Neural cell (in vitro differentiated cells): ENCODE measurements at regions not wholly inside any gene's neighbourhood (a gene's known extent, or its start where the extent isn't known, plus 50 kb on each side); places are given as distances from the start of the nearest gene placed in this dataset.

Experiments used
- H2AFZ ChIP-seq: fragments of 200-600, 300-800 bp; sonication (generic), shearing (Covaris generic); 2 replicates; pipeline ENCODE4 v1.6.0; 2014; ENCODE audit warnings: low read depth, mild to moderate bottlenecking, antibody characterized with exemption, low read length, moderate library complexity
- H3F3A ChIP-seq: fragments of 200-600 bp; shearing (Covaris generic); 2 replicates; pipeline ENCODE4 v1.6.1; 2016; ENCODE audit warnings: mild to moderate bottlenecking, moderate library complexity, mixed read lengths, antibody characterized with exemption, low read length; ENCODE audit not compliant: insufficient read depth, poor library complexity, severe bottlenecking
- H3K27ac ChIP-seq: fragments of 200-600, 300-800 bp; sonication (generic), shearing (Covaris generic); 2 replicates; pipeline ENCODE4 v1.5.1; 2014; ENCODE audit warnings: mild to moderate bottlenecking, low read length, moderate library complexity
- H3K27me3 ChIP-seq: fragments of 300-800, 200-600 bp; sonication (generic), shearing (Covaris generic); 2 replicates; pipeline ENCODE4 v1.6.0; 2014; ENCODE audit warnings: mild to moderate bottlenecking, low read depth, low read length, moderate library complexity; ENCODE audit not compliant: insufficient read depth
- H3K36me3 ChIP-seq: fragments of 300-800, 200-600 bp; sonication (generic), shearing (Covaris generic); 2 replicates; pipeline ENCODE4 v1.5.1; 2014; ENCODE audit warnings: mild to moderate bottlenecking, antibody characterized with exemption, low read length, moderate library complexity; ENCODE audit not compliant: insufficient read depth
- H3K4me2 ChIP-seq: fragments of 300-800, 200-600 bp; sonication (generic), shearing (Covaris generic); 2 replicates; pipeline ENCODE4 v1.6.0; 2014; ENCODE audit warnings: mild to moderate bottlenecking, low read length
- H3K4me3 ChIP-seq: fragments of 300-800, 200-600 bp; sonication (generic), shearing (Covaris generic); 2 replicates; pipeline ENCODE4 v1.5.1; 2014; ENCODE audit warnings: mild to moderate bottlenecking, low read length, moderate library complexity
- H3K79me2 ChIP-seq: fragments of 200-600 bp; shearing (Covaris generic); replicated peaks from 2 replicates; pipeline ENCODE4 v1.6.0; 2014; ENCODE audit warnings: mild to moderate bottlenecking, low read length, moderate library complexity; ENCODE audit not compliant: insufficient read depth
- H3K9ac ChIP-seq: fragments of 300-800, 200-600 bp; sonication (generic), shearing (Covaris generic); 2 replicates; pipeline ENCODE4 v1.6.1; 2016; ENCODE audit warnings: mild to moderate bottlenecking, low read length, mixed read lengths
- H3K9me2 ChIP-seq: fragments of 200-600 bp; shearing (Covaris generic); 2 replicates; pipeline ENCODE4 v1.6.1; 2016; ENCODE audit warnings: mild to moderate bottlenecking, low read length, mixed read lengths; ENCODE audit not compliant: insufficient read depth
- H3K9me3 ChIP-seq: fragments of 200-600, 300-800 bp; sonication (generic), shearing (Covaris generic); 2 replicates; pipeline ENCODE4 v1.6.1; 2016; ENCODE audit warnings: mild to moderate bottlenecking, mixed run types, low read length, moderate library complexity, mixed read lengths
- H4K20me1 ChIP-seq: fragments of 200-600 bp; shearing (Covaris generic); 2 replicates; pipeline ENCODE4 v1.6.1; 2016; ENCODE audit warnings: mild to moderate bottlenecking, mixed run types; ENCODE audit not compliant: insufficient read depth
- EP300 ChIP-seq: fragments of 450-650 bp; conservative IDR thresholded peaks from 2 replicates; pipeline ENCODE4 v1.6.1; 2014; ENCODE audit warnings: antibody characterized with exemption, mild to moderate bottlenecking, moderate library complexity; ENCODE audit not compliant: poor library complexity, severe bottlenecking
- EZH2 ChIP-seq: fragments of 200-600, 300-800 bp; shearing (Covaris generic), sonication (generic); IDR thresholded peaks from 2 replicates; pipeline ENCODE4 v1.6.1; 2014; ENCODE audit warnings: antibody characterized with exemption, low read length, borderline replicate concordance, mild to moderate bottlenecking; ENCODE audit not compliant: insufficient read depth, poor library complexity, severe bottlenecking
- MXI1 ChIP-seq: fragments of 450-650 bp; conservative IDR thresholded peaks from 2 replicates; pipeline ENCODE4 v1.6.1; 2014; ENCODE audit warnings: antibody characterized with exemption, mild to moderate bottlenecking; ENCODE audit not compliant: poor library complexity, severe bottlenecking
- POLR2AphosphoS5 ChIP-seq: IDR thresholded peaks from 2 replicates; pipeline ENCODE4 v1.6.1; 2012
- RAD21 ChIP-seq: fragments of 450-650 bp; conservative IDR thresholded peaks from 2 replicates; pipeline ENCODE4 v1.6.1; 2014; ENCODE audit warnings: antibody characterized with exemption, mild to moderate bottlenecking, moderate library complexity
- SMC3 ChIP-seq: fragments of 450-650 bp; conservative IDR thresholded peaks from 2 replicates; pipeline ENCODE4 v1.6.1; 2014; ENCODE audit warnings: antibody characterized with exemption, mild to moderate bottlenecking, moderate library complexity; ENCODE audit not compliant: poor library complexity
- TAF1 ChIP-seq: IDR thresholded peaks from 2 replicates; pipeline ENCODE4 v1.6.1; 2012; ENCODE audit warnings: low read depth
- TF ChIP-seq, protein P1 (sequence below): fragments of 450-650 bp; IDR thresholded peaks from 2 replicates; pipeline ENCODE4 v1.5.1; 2014; ENCODE audit warnings: antibody characterized with exemption, mild to moderate bottlenecking, moderate library complexity; ENCODE audit not compliant: poor library complexity, severe bottlenecking
- TF ChIP-seq, protein P2 (sequence below): IDR thresholded peaks from 2 replicates; pipeline ENCODE4 v1.6.1; 2012; ENCODE audit warnings: borderline replicate concordance

GRCh38 chr2:153294199-153294786, 184.3 kb downstream of the RPRM start:
- no peak overlapping the region for H3K4me2 ChIP-seq
- no peaks in the 10 kb centered on the region for H3K9me3 ChIP-seq
- no peak overlapping the region for H3K27ac ChIP-seq
- H3K36me3 ChIP-seq: no peaks in the 10 kb centered on the region
- no peak overlapping the region for H3K4me3 ChIP-seq
- no peaks in the 10 kb centered on the region for H4K20me1 ChIP-seq
- H3K79me2 ChIP-seq: no peaks in the 10 kb centered on the region
- no peaks in the 10 kb centered on the region for H3K27me3 ChIP-seq
- no peak overlapping the region for H2AFZ ChIP-seq
- no peaks in the 10 kb centered on the region for H3K9me2 ChIP-seq
- no peaks in the 10 kb centered on the region for H3F3A ChIP-seq
- TF ChIP-seq, protein P1, sequence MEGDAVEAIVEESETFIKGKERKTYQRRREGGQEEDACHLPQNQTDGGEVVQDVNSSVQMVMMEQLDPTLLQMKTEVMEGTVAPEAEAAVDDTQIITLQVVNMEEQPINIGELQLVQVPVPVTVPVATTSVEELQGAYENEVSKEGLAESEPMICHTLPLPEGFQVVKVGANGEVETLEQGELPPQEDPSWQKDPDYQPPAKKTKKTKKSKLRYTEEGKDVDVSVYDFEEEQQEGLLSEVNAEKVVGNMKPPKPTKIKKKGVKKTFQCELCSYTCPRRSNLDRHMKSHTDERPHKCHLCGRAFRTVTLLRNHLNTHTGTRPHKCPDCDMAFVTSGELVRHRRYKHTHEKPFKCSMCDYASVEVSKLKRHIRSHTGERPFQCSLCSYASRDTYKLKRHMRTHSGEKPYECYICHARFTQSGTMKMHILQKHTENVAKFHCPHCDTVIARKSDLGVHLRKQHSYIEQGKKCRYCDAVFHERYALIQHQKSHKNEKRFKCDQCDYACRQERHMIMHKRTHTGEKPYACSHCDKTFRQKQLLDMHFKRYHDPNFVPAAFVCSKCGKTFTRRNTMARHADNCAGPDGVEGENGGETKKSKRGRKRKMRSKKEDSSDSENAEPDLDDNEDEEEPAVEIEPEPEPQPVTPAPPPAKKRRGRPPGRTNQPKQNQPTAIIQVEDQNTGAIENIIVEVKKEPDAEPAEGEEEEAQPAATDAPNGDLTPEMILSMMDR: no peak
- no peak for TF ChIP-seq POLR2AphosphoS5
- no peak for TF ChIP-seq MXI1
- no peak for TF ChIP-seq SMC3
- no peak for TF ChIP-seq EP300
- H3K9ac ChIP-seq: no peak overlapping the region

DNA sequence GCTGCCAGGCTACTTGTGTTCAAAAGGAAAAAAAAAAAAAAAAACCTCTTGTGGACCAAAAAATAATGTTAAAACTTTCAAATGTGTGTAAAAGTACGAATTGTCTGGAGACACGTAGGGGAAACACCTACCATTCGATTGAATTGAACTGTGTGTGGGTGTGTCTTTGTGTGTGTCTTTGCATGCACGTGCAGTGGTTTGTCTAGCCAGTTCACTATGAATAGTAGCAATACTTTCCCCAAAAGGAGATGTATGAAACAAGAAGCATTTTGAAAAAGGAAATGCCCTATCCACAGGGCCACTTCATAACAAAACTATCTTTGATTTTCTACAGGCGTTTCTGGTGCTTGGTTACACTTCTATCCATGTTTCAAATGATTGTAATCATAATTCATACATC, 186.8 kb downstream of the RPRM start:
- H3K4me2 ChIP-seq: no peak overlapping the region
- no peaks in the 10 kb centered on the region for H3K27me3 ChIP-seq
- H4K20me1 ChIP-seq: no peaks in the 10 kb centered on the region
- TF ChIP-seq MXI1: no peak
- no peak for TF ChIP-seq SMC3
- no peak for TF ChIP-seq RAD21
- no peak for TF ChIP-seq TAF1
- TF ChIP-seq EP300: no peak
- no peak for TF ChIP-seq POLR2AphosphoS5
- TF ChIP-seq EZH2: no peak
- TF ChIP-seq, protein P2, sequence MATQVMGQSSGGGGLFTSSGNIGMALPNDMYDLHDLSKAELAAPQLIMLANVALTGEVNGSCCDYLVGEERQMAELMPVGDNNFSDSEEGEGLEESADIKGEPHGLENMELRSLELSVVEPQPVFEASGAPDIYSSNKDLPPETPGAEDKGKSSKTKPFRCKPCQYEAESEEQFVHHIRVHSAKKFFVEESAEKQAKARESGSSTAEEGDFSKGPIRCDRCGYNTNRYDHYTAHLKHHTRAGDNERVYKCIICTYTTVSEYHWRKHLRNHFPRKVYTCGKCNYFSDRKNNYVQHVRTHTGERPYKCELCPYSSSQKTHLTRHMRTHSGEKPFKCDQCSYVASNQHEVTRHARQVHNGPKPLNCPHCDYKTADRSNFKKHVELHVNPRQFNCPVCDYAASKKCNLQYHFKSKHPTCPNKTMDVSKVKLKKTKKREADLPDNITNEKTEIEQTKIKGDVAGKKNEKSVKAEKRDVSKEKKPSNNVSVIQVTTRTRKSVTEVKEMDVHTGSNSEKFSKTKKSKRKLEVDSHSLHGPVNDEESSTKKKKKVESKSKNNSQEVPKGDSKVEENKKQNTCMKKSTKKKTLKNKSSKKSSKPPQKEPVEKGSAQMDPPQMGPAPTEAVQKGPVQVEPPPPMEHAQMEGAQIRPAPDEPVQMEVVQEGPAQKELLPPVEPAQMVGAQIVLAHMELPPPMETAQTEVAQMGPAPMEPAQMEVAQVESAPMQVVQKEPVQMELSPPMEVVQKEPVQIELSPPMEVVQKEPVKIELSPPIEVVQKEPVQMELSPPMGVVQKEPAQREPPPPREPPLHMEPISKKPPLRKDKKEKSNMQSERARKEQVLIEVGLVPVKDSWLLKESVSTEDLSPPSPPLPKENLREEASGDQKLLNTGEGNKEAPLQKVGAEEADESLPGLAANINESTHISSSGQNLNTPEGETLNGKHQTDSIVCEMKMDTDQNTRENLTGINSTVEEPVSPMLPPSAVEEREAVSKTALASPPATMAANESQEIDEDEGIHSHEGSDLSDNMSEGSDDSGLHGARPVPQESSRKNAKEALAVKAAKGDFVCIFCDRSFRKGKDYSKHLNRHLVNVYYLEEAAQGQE: no peak
- TF ChIP-seq, protein P1: no peak
- no peaks in the 10 kb centered on the region for H3K9me3 ChIP-seq
- H3K9ac ChIP-seq: no peak overlapping the region
- H2AFZ ChIP-seq: no peak overlapping the region
- H3K27ac ChIP-seq: no peak overlapping the region
- no peaks in the 10 kb centered on the region for H3K36me3 ChIP-seq
- no peaks in the 10 kb centered on the region for H3K9me2 ChIP-seq
- no peaks in the 10 kb centered on the region for H3K79me2 ChIP-seq
- no peak overlapping the region for H3K4me3 ChIP-seq
- no peaks in the 10 kb centered on the region for H3F3A ChIP-seq
